ENCODE measurements at regions not wholly inside any gene's neighbourhood (a gene's known extent, or its start where the extent isn't known, plus 50 kb on each side); places are given as distances from the start of the nearest gene placed in this dataset.

- no peak for DNase-seq
These were observed 54.6 kb upstream of the TWIST2 start for GRCh38 chr2:238793306-238793705.

- no peak for DNase-seq
These were observed 54.0 kb upstream of the TWIST2 start for GRCh38 chr2:238793801-238794449.

DNA sequence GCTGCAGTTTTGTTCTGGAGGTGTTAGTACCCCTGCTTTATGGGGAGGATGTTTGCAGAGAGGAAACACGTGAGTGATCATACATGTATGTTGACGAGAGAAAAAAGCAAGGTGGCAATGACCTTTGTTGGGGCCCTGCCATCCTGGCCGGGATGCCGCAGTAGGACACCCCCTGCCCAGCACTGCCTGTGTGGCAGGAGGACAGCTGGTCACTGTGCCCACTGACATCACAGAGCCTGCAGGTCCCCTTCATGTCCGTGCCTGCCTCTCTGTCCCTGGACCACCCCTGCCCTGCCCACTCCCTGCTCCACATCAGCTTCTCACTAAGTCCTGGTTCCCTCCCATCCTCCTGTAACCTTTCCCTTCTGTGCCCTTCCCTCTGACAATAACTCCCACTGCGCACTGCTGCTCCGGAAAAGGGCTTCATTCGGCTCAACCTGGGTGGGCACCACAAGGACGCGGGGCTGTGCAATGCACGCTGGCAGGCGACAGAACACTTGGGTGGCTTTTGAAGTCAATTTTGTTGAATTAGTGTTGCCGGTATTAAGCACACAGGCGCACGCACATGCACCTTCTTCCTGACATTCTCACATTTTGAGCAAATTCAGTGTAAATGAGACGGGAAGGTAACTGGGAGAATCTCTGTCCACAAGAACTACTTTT is 51.5 kb upstream of the TWIST2 start:
- DNase-seq, result no peak

DNA sequence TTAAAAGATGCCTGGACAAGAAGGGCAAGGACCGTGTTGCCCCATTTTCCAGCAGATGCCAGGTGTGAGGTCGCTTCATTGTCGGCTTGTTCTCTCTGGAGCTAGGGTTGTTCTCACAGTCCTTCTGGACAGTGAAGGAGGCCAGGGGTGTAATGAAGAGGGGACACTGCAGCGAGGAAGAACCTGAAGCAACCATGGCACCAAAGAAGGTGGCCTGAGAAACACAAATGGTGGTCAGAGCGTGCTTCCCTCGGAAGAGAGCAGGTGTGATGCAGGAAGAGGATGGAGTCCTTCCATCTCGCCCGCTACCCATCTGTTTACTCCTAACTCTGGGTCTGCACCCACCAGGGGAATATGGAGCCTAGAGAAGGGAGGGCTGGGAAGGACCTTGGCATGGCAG is 50.3 kb upstream of the TWIST2 start:
- DNase-seq, result no peak
